Astrocyte of the cerebellum (primary cell): ENCODE measurements at regions not wholly inside any gene's neighbourhood (a gene's known extent, or its start where the extent isn't known, plus 50 kb on each side); places are given as distances from the start of the nearest gene placed in this dataset.

Experiments
- DNase-seq: peaks from one replicate; pipeline ENCODE4 v3.0.0-alpha.2; 2011; ENCODE audit warnings: low read depth
- H3K4me3 ChIP-seq: 2 replicates; pipeline ENCODE4 v1.5.1; 2011; ENCODE audit warnings: mild to moderate bottlenecking, low read depth, low read length, moderate library complexity
- CTCF ChIP-seq: IDR thresholded peaks from 2 replicates; pipeline ENCODE4 v1.5.1; 2012; ENCODE audit warnings: low read length, low read depth, moderate library complexity, mild to moderate bottlenecking; ENCODE audit errors: missing control alignments
- in situ Hi-C: cut with HindIII; loops from 2 replicates; pipeline ENCODE4 v1.10.0; 2017; ENCODE audit warnings: low sequenced_read_pairs

DNA sequence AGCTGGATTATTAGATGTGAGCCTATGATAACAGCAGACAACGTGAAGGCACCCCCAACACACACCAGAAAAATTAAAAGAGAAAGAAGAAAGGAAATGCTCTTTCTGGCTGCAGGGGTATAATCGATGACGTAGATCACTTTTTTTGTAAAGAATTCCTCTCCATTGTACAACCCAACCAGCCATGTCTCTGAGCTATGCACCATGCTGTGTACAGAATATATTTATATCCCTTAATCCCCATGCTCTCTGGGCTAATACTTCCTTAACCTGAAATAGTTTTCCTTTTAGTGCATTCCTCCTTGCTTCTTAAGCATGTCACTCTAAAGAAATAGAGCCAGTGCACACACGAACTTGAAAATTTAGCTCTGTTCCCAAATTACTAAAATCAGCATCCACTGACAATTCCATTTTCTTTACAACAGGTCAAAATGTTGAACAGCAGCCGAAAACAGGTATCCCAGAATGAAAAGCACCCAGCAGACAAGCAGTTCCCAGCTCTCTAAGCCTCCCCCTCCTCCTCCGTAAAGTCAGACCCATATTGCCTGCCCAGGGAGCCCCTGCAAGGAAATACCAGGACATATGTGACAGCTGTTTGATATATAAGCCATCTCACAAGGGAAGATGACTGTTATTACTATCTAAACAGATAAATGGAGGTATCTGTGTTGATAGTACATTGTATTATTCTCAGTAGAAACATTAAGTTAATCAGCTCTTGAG, 247.4 kb upstream of the RAB6C start:
- DNase-seq: no peak
- no peak for TF ChIP-seq CTCF
- in situ Hi-C loops: no loop called here
- no peak overlapping the region for H3K4me3 ChIP-seq

DNA sequence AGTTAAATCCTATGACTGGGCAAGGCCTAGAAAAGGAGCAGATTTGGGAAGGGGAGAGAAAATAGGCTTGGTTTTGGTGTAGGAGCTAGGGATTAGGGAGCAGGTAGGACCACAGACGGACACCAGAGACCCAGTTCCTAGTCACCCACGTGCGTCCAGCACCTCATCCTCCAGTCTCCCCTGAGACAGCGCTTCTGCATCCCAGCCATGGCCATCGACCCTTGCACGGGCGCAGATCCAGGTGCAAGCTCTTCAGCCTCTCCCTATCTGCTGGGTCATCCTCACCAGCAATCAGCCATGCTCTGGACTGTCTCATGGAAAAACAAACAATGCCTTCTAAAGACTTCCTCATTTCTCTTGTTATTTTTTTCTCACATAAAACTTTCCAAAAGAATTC, 246.8 kb upstream of the RAB6C start:
- no peak for DNase-seq
- H3K4me3 ChIP-seq: no peak overlapping the region
- TF ChIP-seq CTCF: no peak
- in situ Hi-C loops: no loop called here

DNA sequence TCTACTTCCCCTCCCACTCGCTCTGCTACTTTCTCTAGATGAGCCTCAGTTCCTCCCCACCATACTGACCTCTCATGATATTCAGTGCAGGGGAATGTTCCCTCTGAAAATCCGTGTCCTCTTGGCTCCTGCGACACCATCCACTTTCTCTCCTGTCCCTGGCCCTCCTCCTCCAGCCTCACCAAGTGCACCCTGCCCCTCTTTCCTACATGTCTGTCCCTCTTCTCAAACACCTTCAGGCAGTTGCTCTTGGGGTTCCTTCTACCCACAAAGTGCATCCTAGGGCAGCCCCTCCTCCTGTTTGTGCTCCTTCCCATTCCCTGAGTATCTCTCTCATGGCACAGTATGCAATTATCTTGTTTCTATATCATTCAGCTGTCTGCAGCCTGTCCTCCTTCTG, 246.4 kb upstream of the RAB6C start:
- TF ChIP-seq CTCF: no peak

GRCh38 chr2:129733579-129733978, 245.9 kb upstream of the RAB6C start:
- DNase-seq: no peak
- TF ChIP-seq CTCF: no peak
- no peak overlapping the region for H3K4me3 ChIP-seq
- in situ Hi-C loops: no loop called here

More for the DNA sequence above, 246.4 kb upstream of the RAB6C start:
- no peak for DNase-seq
- H3K4me3 ChIP-seq: no peak overlapping the region
- in situ Hi-C loops: no loop called here

- DNase-seq: no peak
- TF ChIP-seq CTCF: no peak
- no peak overlapping the region for H3K4me3 ChIP-seq
- in situ Hi-C loops: no loop called here
These were observed 245.0 kb upstream of the RAB6C start for GRCh38 chr2:129734343-129735034.

DNA sequence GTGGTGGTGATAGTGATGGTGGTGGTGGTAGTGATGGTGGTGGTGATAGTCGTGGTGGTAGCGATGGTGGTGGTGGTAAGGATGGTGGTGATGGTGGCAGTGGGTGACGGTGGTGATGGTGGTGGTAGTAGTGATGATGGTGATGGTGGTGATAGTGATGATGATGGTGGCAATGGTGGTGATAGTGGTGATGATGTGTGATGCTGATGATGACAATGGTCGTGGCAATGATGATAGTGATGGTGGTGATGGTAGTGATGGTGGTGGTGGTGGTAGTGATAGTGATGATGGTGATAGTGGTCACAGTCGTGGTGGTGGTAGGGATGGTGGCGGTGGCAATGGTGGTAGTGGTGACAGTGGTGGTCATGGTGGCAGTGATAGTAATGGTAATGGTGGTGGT, 243.9 kb upstream of the RAB6C start:
- no peak for TF ChIP-seq CTCF
- in situ Hi-C loops: no loop called here
- no peak overlapping the region for H3K4me3 ChIP-seq
- DNase-seq: no peak
